ENCODE measurements at regions not wholly inside any gene's neighbourhood (a gene's known extent, or its start where the extent isn't known, plus 50 kb on each side); places are given as distances from the start of the nearest gene placed in this dataset.
A peak's percentile ranks its signal among the peaks of the same experiment; 100 is the strongest.

DNA sequence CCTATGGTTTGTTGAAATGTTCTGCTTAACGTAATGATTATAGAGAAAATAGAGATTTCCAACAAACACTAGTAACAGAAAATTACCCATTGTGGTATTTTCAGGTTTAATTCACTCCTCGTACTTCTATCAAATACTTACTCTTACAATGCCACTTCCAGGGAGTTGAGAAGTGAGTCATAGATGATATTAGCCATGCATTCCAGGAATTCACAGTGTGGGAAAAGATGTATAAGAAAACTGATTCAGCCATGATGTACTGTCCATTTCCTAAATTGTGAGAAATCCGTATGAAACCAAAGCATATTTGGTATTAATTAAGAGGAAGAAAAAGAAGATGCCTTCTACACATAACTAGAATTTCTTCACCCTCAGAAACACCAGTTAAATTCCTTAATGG, 1854.6 kb upstream of the WWC1 start:
- no peak for DNase-seq (ENCODE audit: low spot score)
- Histone ChIP-seq H3K27me3 (ENCODE audit: insufficient read depth, poor library complexity, severe bottlenecking) (peaks cover 4% of the 10 kb centered on the region), H3K9me3 (ENCODE audit: severe bottlenecking) (no peaks in the 10 kb centered on the region), H3K4me3 (ENCODE audit: severe bottlenecking) (no peak overlapping the region), H3K36me3 (ENCODE audit: low read depth) (no peaks in the 10 kb centered on the region), H3K27ac (ENCODE audit: poor library complexity, severe bottlenecking) (no peak overlapping the region), H3K4me1 (ENCODE audit: insufficient read depth, poor library complexity, severe bottlenecking) (no peaks in the 10 kb centered on the region)
- ATAC-seq (ENCODE audit: low read depth): peak; percentile 88
- TF ChIP-seq, protein P1, sequence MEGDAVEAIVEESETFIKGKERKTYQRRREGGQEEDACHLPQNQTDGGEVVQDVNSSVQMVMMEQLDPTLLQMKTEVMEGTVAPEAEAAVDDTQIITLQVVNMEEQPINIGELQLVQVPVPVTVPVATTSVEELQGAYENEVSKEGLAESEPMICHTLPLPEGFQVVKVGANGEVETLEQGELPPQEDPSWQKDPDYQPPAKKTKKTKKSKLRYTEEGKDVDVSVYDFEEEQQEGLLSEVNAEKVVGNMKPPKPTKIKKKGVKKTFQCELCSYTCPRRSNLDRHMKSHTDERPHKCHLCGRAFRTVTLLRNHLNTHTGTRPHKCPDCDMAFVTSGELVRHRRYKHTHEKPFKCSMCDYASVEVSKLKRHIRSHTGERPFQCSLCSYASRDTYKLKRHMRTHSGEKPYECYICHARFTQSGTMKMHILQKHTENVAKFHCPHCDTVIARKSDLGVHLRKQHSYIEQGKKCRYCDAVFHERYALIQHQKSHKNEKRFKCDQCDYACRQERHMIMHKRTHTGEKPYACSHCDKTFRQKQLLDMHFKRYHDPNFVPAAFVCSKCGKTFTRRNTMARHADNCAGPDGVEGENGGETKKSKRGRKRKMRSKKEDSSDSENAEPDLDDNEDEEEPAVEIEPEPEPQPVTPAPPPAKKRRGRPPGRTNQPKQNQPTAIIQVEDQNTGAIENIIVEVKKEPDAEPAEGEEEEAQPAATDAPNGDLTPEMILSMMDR (IDR thresholded peaks at IDR 0.05; ENCODE audit: poor library complexity, severe bottlenecking): no peak

DNA sequence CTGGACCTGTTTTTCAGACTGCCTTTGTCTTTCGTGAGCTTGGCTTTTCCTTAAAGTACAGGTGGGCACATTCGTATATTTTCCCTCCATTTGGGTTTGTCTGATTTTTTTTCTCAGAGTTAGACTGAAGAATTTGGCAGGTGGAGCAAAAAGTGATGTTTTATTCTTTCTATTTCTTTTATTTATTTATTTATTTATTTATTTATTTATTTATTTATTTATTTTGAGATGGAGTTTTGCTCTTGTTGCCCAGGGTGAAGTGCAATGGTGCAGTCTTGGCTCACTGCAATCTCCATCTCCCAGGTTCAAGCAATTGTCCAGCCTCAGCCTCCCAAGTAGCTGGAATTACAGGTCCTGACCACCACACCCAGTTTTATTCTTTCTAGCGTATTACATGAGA, 1805.1 kb upstream of the WWC1 start:
- DNase-seq (ENCODE audit: low spot score) (no peak), ATAC-seq (ENCODE audit: low read depth) (no peak)
- Histone ChIP-seq H3K27me3 (ENCODE audit: insufficient read depth, poor library complexity, severe bottlenecking) (no peaks in the 10 kb centered on the region), H3K36me3 (ENCODE audit: low read depth) (no peaks in the 10 kb centered on the region), H3K27ac (ENCODE audit: poor library complexity, severe bottlenecking) (no peak overlapping the region), H3K4me3 (ENCODE audit: severe bottlenecking) (no peak overlapping the region), H3K4me1 (ENCODE audit: insufficient read depth, poor library complexity, severe bottlenecking) (no peaks in the 10 kb centered on the region), H3K9me3 (ENCODE audit: severe bottlenecking) (no peaks in the 10 kb centered on the region)
- TF ChIP-seq, protein P1 (IDR thresholded peaks at IDR 0.05; ENCODE audit: poor library complexity, severe bottlenecking): no peak

DNA sequence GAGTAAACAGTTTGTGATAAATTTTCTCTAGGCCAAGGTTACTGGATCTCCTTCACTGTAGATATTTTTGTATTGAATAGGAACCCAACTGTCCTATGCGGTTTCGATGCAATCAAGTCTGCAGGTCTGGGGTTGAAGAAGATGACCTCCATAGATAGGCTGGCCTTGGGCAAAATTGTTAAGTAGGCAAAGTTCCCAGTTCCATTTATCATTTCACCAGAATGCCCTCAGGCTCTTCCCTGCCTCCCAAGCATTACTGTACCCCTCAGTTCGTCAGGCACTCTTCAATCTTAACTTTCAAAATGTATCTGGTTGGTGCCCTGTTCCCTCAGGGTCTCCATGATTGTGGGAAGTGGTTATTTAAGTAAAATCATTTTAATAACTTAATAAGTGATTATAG, 1802.9 kb upstream of the WWC1 start:
- Histone ChIP-seq H3K9me3 (ENCODE audit: severe bottlenecking) (no peaks in the 10 kb centered on the region), H3K27ac (ENCODE audit: poor library complexity, severe bottlenecking) (no peak overlapping the region), H3K36me3 (ENCODE audit: low read depth) (no peaks in the 10 kb centered on the region), H3K4me1 (ENCODE audit: insufficient read depth, poor library complexity, severe bottlenecking) (no peaks in the 10 kb centered on the region), H3K27me3 (ENCODE audit: insufficient read depth, poor library complexity, severe bottlenecking) (no peaks in the 10 kb centered on the region), H3K4me3 (ENCODE audit: severe bottlenecking) (no peak overlapping the region)
- DNase-seq (ENCODE audit: low spot score) (no peak), ATAC-seq (ENCODE audit: low read depth) (no peak)
- TF ChIP-seq, protein P1 (IDR thresholded peaks at IDR 0.05; ENCODE audit: poor library complexity, severe bottlenecking): no peak

DNA sequence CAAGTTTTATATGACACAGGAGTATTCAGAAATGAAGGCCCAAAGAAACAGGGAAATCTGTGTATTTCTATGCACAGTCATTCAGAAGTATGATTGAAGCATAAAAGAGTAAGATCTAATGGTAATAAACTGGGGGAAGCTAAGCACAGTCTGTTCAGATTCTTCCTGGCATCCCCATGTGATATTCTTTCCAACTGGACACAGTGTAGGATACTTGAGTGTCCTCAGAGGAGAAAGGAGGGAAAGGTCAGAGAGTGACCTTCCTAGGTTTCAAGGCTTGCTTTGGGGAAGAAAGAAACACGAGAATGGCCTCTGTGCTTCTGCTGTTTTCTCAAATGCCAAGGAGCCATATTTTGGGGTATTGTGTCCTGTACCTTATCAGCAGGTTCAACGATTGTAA, 1798.4 kb upstream of the WWC1 start:
- Histone ChIP-seq H3K27ac (ENCODE audit: poor library complexity, severe bottlenecking) (no peak overlapping the region), H3K27me3 (ENCODE audit: insufficient read depth, poor library complexity, severe bottlenecking) (peaks cover 3% of the 10 kb centered on the region), H3K4me3 (ENCODE audit: severe bottlenecking) (no peak overlapping the region), H3K4me1 (ENCODE audit: insufficient read depth, poor library complexity, severe bottlenecking) (no peaks in the 10 kb centered on the region), H3K36me3 (ENCODE audit: low read depth) (no peaks in the 10 kb centered on the region), H3K9me3 (ENCODE audit: severe bottlenecking) (no peaks in the 10 kb centered on the region)
- TF ChIP-seq, protein P1 (IDR thresholded peaks at IDR 0.05; ENCODE audit: poor library complexity, severe bottlenecking): no peak
- DNase-seq (ENCODE audit: low spot score) (no peak), ATAC-seq (ENCODE audit: low read depth) (no peak)

DNA sequence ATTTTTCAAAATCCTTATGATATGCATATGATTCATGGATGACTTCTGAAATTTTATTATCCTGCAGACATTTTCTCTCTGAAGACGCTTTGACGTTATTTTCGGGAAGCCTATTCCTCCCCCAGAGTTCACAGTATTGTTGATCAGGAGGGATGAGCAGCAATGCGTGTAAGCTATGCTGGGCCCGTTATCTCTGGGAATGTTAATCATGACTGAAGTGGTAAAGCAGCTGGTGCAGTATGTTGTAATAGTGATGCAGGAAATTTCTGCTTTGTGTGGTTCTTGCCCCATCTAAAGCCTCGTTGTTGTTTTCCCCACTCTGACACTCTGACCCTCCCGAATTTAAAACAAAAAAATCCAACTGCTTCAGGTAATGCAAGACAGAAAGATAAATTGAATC, 1797.8 kb upstream of the WWC1 start:
- DNase-seq (ENCODE audit: low spot score) (no peak), ATAC-seq (ENCODE audit: low read depth) (no peak)
- peaks cover 3% of the 10 kb centered on the region for H3K27me3 ChIP-seq (ENCODE audit: insufficient read depth, poor library complexity, severe bottlenecking)
- TF ChIP-seq, protein P1 (IDR thresholded peaks at IDR 0.05; ENCODE audit: poor library complexity, severe bottlenecking): no peak
- H3K36me3 ChIP-seq (ENCODE audit: low read depth): no peaks in the 10 kb centered on the region
- no peak overlapping the region for H3K27ac ChIP-seq (ENCODE audit: poor library complexity, severe bottlenecking)
- no peaks in the 10 kb centered on the region for H3K9me3 ChIP-seq (ENCODE audit: severe bottlenecking)
- no peaks in the 10 kb centered on the region for H3K4me1 ChIP-seq (ENCODE audit: insufficient read depth, poor library complexity, severe bottlenecking)
- H3K4me3 ChIP-seq (ENCODE audit: severe bottlenecking): no peak overlapping the region
